Activated CD8-positive, alpha-beta memory T cell treated with anti-CD3 and anti-CD28 coated beads, Interleukin-2, amount 10 ng/mL, durations not matched to agents 7 days and 5 days (primary cell): ENCODE measurements at regions not wholly inside any gene's neighbourhood (a gene's known extent, or its start where the extent isn't known, plus 50 kb on each side); places are given as distances from the start of the nearest gene placed in this dataset.

ENCODE experiments used
- ATAC-seq: fragments of 150-1000 bp; cut with Tn5 transposase; one replicate; pipeline ENCODE4 v1.10.0; 2021; ENCODE audit warnings: moderate library complexity
- CTCF ChIA-PET: fragments of 350-600 bp; sonication (Branson Sonifier 250); formaldehyde crosslinking; loops from one replicate; lab custom pipeline; 2021; ENCODE audit warnings: antibody characterized with exemption; lab: Charles Lee
- DNase-seq: peaks from one replicate; pipeline ENCODE4 v3.0.0-alpha.2; 2020
- H3K27ac Mint-ChIP-seq: one replicate; pipeline ENCODE4 v1.8.0; 2021; ENCODE audit warnings: mild to moderate bottlenecking, mixed read lengths
- H3K27me3 Mint-ChIP-seq: one replicate; pipeline ENCODE4 v1.8.0; 2021; ENCODE audit warnings: mixed read lengths
- H3K36me3 Mint-ChIP-seq: one replicate; pipeline ENCODE4 v1.8.0; 2021; ENCODE audit warnings: mild to moderate bottlenecking, mixed read lengths
- H3K4me1 Mint-ChIP-seq: one replicate; pipeline ENCODE4 v1.8.0; 2021; ENCODE audit warnings: mixed read lengths
- H3K4me3 Mint-ChIP-seq: one replicate; pipeline ENCODE4 v1.8.0; 2021; ENCODE audit warnings: mild to moderate bottlenecking, moderate library complexity, mixed read lengths
- H3K9me3 Mint-ChIP-seq: one replicate; pipeline ENCODE4 v1.8.0; 2022; ENCODE audit warnings: low read depth, mixed read lengths

DNA sequence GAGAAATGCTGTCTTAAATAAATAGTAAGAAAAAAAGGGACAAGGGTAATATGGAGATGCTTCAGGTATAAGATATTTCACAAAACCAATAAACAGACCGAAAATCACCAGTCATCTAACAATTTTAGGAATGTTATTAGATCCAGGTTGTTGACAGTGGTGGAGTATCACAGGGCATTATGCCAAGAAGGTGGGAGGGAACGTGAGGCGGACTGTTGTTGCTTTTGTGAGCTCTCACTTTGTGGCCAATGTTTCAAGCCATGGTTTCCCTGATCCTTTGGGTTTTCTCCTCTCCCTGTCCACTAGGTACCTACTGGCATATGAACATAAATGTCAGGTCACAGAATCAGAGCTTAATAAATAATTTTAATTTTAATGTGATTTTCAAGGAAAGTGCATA lies 790.3 kb upstream of the SLITRK1 start:
- no peak overlapping the region for H3K27ac Mint-ChIP-seq
- no peak for DNase-seq
- ATAC-seq, result no peak
- H3K36me3 Mint-ChIP-seq, result no peaks in the 10 kb centered on the region
- H3K27me3 Mint-ChIP-seq, result no peaks in the 10 kb centered on the region
- H3K4me1 Mint-ChIP-seq, result no peaks in the 10 kb centered on the region
- H3K4me3 Mint-ChIP-seq, result no peak overlapping the region
- CTCF ChIA-PET, result no interaction called here
- H3K9me3 Mint-ChIP-seq, result no peaks in the 10 kb centered on the region

DNA sequence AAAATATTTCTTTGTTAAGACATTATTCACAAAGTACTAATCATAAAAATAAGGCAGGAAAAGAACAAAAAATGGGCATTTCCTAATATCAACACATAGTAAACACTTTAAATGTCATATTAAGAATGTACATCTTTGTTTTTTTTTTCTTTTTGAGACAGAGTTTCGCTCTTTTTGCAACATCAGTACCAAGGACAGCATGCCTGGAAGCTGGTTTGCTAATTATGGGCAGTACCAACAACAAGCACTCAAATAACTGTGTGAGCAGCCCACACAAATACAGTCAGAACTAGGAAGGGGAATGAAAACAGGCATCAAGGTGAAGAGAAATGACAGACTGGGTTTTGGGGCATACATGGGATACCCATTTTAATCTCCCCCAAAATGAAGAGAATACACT lies 788.0 kb upstream of the SLITRK1 start:
- H3K27me3 Mint-ChIP-seq, result no peaks in the 10 kb centered on the region
- H3K4me1 Mint-ChIP-seq, result no peaks in the 10 kb centered on the region
- H3K36me3 Mint-ChIP-seq, result no peaks in the 10 kb centered on the region
- no peak overlapping the region for H3K27ac Mint-ChIP-seq
- H3K4me3 Mint-ChIP-seq, result no peak overlapping the region
- CTCF ChIA-PET, result no interaction called here
- ATAC-seq, result no peak
- no peaks in the 10 kb centered on the region for H3K9me3 Mint-ChIP-seq
- no peak for DNase-seq

DNA sequence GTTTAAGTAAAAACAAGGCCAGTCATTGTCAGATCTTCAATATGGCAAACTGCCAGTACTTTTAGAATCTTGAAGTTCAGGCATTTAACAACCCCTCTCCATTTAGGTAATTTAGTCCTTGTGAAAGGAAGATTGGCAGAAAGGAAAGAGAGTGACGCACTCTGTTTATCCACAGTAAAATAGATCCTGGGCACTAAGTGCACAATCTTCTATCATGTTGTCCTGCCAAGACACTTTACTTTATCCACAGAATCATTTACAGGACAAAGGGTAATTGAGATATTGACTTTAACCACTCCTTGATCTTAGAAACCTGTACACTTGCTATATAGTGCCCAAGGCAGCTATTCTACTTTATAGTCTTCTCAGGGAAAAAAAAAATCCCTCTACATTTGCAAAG lies 786.4 kb upstream of the SLITRK1 start:
- no peak for DNase-seq
- no peaks in the 10 kb centered on the region for H3K9me3 Mint-ChIP-seq
- no peak for ATAC-seq
- H3K27me3 Mint-ChIP-seq, result no peaks in the 10 kb centered on the region
- CTCF ChIA-PET, result no interaction called here
- no peaks in the 10 kb centered on the region for H3K4me1 Mint-ChIP-seq
- H3K36me3 Mint-ChIP-seq, result no peaks in the 10 kb centered on the region
- H3K4me3 Mint-ChIP-seq, result no peak overlapping the region
- no peak overlapping the region for H3K27ac Mint-ChIP-seq

DNA sequence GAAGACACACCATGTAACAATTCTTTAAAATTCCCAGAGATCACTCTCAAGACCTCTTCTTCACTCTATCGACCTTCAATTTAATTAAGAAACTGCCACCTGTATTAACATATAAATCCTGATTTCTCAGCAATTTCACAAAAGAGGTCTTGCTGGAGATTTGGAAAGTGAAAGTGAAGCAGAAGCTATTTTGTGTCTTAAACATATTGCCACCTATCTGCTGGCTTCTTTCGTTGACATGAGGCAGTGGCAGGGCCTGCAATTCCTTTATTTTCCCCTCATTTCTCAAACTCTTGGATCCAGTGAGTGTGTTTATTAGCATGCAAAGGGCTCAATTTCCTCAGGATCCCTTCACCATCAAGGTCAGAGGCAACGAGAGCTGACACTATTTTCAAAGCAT lies 780.2 kb upstream of the SLITRK1 start:
- CTCF ChIA-PET, result no interaction called here
- H3K27ac Mint-ChIP-seq, result no peak overlapping the region
- no peak overlapping the region for H3K4me3 Mint-ChIP-seq
- H3K4me1 Mint-ChIP-seq, result no peaks in the 10 kb centered on the region
- no peaks in the 10 kb centered on the region for H3K9me3 Mint-ChIP-seq
- no peak for DNase-seq
- no peaks in the 10 kb centered on the region for H3K27me3 Mint-ChIP-seq
- no peaks in the 10 kb centered on the region for H3K36me3 Mint-ChIP-seq
- no peak for ATAC-seq

DNA sequence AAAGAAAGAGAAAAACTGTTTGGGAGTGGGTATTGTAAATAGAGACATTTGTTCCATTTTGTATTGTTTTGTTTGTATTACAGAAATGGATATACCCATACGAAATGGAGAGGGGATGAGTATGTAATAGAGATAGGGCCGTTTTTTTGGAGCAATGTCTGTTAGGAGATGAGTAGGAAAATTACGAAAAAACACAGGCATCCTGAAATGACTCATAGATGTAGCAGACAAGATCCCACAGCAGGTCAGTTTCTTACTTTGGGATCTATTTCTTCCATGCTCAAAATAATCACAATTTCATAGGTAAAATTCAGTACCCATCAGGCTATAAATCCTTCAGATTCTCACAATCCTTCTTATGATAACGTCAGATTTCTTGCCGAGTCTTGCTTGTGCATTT lies 779.4 kb upstream of the SLITRK1 start:
- no peak overlapping the region for H3K4me3 Mint-ChIP-seq
- H3K27ac Mint-ChIP-seq, result no peak overlapping the region
- no peaks in the 10 kb centered on the region for H3K27me3 Mint-ChIP-seq
- no peak for ATAC-seq
- no peaks in the 10 kb centered on the region for H3K36me3 Mint-ChIP-seq
- CTCF ChIA-PET, result no interaction called here
- no peaks in the 10 kb centered on the region for H3K9me3 Mint-ChIP-seq
- DNase-seq, result no peak
- no peaks in the 10 kb centered on the region for H3K4me1 Mint-ChIP-seq

DNA sequence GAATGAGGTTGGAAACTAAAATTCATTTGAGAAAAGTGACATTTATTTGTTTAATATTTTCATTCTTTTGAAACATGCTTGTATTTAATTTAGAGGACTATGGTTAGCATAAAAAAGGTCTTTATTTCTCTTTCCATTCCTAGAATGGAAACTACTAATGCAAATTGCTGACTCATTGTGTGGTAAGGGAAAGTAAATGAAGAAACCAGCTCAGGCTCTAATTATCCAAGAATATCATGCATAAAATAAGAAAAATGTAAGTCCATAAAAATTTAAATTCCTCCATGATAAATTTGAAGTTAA lies 777.0 kb upstream of the SLITRK1 start:
- no peak overlapping the region for H3K4me3 Mint-ChIP-seq
- H3K9me3 Mint-ChIP-seq, result no peaks in the 10 kb centered on the region
- CTCF ChIA-PET, result no interaction called here
- no peaks in the 10 kb centered on the region for H3K27me3 Mint-ChIP-seq
- DNase-seq (no peak), ATAC-seq (no peak)
- H3K27ac Mint-ChIP-seq, result no peak overlapping the region
- no peaks in the 10 kb centered on the region for H3K36me3 Mint-ChIP-seq
- no peaks in the 10 kb centered on the region for H3K4me1 Mint-ChIP-seq

DNA sequence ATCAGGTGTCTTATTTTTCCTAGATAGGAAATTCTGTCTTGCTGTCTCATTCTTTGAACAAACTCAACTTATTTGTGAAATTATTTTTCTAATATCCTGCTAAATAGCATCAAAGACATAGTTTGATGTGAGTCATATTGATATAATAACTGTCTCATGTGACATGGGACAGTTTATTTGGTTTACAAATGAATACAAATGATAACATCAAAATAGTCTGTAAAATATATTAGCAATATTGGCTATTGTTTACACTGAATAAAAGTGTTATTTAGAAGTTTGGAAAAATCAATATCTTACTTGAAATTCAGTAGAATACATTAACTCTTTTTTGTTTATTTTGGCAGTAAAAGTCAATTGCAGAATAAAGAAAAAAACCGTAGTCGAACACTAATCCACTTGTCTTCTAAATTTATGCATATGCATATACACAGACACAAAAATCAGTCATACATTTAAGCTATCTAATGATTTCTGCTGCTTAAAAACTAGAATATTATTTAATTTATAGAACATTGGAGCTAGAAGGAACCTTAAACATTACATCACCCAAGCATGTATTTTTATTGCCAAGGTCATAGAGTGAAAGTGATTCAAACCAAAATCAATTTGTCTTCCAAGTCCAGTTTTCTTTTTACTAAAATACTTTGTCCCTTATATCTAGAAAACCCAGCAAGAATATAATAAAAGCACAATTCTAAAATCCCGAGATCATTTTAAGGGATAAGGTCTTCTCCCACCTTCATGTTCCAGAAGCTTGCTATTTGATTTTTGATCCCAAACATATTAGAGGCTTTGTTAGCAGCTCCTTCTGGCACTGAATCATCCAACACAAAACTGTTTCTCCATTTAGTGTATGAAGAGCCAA lies 776.5 kb upstream of the SLITRK1 start:
- CTCF ChIA-PET, result no interaction called here
- H3K4me3 Mint-ChIP-seq, result no peak overlapping the region
- ATAC-seq (no peak), DNase-seq (no peak)
- no peaks in the 10 kb centered on the region for H3K27me3 Mint-ChIP-seq
- H3K4me1 Mint-ChIP-seq, result no peaks in the 10 kb centered on the region
- no peak overlapping the region for H3K27ac Mint-ChIP-seq
- H3K9me3 Mint-ChIP-seq, result no peaks in the 10 kb centered on the region
- no peaks in the 10 kb centered on the region for H3K36me3 Mint-ChIP-seq

DNA sequence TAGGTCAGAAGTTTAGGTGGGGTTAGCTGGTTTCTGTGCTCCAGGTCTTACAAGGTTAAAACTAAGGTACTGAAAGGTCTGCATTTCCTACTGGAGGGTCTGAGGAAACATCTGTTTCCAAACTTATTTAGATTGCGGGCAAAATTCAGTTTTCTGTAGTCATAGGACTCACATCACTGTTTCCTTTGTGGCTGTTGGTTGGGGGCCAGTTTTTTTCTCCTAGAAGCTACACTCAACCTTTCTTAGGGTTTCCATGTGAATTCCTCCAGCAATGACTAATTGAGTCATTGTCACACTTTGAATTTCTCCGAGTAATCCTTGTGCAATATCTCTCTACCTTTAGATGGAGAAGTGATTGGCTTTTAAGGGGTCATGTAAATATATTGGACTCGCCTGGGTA lies 773.4 kb upstream of the SLITRK1 start:
- Mint-ChIP-seq H3K27me3 (no peaks in the 10 kb centered on the region), H3K4me1 (no peaks in the 10 kb centered on the region), H3K27ac (no peak overlapping the region), H3K36me3 (no peaks in the 10 kb centered on the region), H3K9me3 (no peaks in the 10 kb centered on the region), H3K4me3 (no peak overlapping the region)
- DNase-seq (no peak), ATAC-seq (no peak)
- CTCF ChIA-PET, result no interaction called here

DNA sequence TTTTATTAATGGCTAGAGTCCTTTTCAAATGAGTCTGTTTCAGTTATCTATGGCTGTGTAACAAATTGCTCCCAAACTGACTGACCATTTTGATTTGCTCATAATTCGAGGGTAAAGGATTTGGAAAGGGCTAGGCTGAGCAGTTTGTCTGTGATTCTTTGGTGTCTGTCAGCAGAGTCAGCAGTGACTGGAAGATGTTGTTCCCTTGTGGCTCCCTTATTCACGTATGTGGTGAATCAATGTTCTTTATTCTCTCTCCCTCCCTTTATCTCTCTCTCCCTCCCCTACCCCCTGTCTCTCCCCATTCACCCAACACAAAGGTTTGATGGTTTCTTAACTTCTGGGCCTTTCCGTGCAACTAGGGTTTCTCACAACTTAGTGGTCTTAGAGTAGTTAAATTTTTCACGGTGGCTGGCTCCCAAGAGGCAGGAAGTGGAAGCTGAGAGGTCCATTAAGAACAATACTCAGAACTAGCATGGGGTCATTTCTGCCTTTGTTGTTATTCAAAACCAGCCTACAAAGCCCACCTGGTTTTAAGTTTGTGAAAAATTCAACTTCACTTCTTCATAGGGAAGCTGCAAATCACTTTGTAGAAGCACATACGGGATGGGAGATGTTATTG lies 772.5 kb upstream of the SLITRK1 start:
- Mint-ChIP-seq H3K27me3 (no peaks in the 10 kb centered on the region), H3K4me1 (no peaks in the 10 kb centered on the region), H3K36me3 (no peaks in the 10 kb centered on the region), H3K27ac (no peak overlapping the region), H3K9me3 (no peaks in the 10 kb centered on the region), H3K4me3 (no peak overlapping the region)
- CTCF ChIA-PET, result no interaction called here
- DNase-seq (no peak), ATAC-seq (no peak)

DNA sequence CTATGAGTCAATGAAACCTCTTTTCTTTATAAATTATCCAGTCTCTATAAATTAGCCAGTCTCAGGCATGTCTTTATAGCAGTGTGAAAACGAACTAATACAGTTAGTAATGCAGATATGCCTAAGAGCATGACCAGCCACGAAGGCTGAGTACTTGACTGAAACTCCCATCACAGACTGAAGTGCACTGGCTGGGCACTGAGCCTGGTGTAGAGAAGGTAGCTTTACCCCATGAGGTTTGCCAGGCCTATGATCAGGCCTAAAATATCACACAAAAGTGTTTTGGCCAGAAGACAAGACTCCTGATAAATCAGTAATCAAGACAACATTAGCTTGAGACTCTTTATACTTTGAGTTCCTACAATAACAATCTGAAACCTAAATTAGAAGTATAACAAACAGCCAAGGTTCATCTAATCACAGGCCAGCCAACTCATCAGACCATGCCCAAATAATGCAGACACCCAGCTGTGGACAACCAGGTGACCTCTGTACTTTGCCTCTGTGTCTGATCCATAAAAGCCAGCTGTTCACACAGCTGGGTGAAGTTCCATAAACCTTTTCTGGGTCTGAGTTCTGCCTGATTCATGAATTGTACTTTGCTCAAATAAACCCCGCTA lies 771.8 kb upstream of the SLITRK1 start:
- no peak for DNase-seq
- H3K27me3 Mint-ChIP-seq, result no peaks in the 10 kb centered on the region
- H3K27ac Mint-ChIP-seq, result no peak overlapping the region
- H3K9me3 Mint-ChIP-seq, result no peaks in the 10 kb centered on the region
- no peak overlapping the region for H3K4me3 Mint-ChIP-seq
- no peak for ATAC-seq
- H3K36me3 Mint-ChIP-seq, result no peaks in the 10 kb centered on the region
- CTCF ChIA-PET, result no interaction called here
- no peaks in the 10 kb centered on the region for H3K4me1 Mint-ChIP-seq

DNA sequence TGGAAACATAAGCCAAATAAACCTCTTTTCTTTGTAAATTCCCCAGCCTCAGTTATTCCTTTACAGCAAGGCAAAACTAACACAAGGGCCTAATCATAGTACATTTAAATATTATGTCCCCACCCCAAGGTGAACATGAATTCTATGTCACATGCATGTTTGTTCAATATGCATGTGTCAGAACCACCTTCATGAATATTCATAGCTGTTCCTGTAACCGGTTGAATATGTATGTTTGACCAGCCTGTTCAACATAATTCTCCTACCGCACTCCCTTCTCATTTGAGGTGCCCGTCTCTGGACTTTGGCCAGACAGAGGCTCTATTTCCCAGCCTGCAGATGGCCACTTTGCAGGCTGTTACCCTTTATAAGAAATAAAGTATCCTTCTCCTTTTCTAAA lies 769.4 kb upstream of the SLITRK1 start:
- no peak overlapping the region for H3K4me3 Mint-ChIP-seq
- no peaks in the 10 kb centered on the region for H3K9me3 Mint-ChIP-seq
- no peaks in the 10 kb centered on the region for H3K36me3 Mint-ChIP-seq
- DNase-seq, result no peak
- no peak overlapping the region for H3K27ac Mint-ChIP-seq
- H3K27me3 Mint-ChIP-seq, result no peaks in the 10 kb centered on the region
- H3K4me1 Mint-ChIP-seq, result no peaks in the 10 kb centered on the region
- no peak for ATAC-seq
- CTCF ChIA-PET, result no interaction called here

DNA sequence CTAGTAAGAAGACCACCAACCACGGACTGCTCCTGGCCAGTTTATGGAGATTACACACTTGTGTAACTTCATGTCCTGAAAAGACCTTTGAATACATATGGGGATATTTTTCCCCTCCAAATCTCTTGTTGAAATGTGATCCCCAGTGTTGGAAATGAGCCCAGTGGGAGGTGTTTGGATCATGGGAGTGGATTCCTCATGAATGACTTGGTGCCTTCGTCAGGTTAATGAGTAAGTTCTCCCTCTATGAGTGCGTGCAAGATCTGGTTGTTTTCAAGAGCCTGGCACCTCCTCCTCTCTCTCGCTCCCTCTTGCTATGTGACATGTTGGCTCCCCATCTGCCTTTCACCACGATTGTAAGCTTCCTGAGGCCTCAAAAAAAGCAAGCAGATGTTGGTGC lies 769.0 kb upstream of the SLITRK1 start:
- H3K9me3 Mint-ChIP-seq, result no peaks in the 10 kb centered on the region
- H3K27ac Mint-ChIP-seq, result no peak overlapping the region
- H3K4me3 Mint-ChIP-seq, result no peak overlapping the region
- H3K36me3 Mint-ChIP-seq, result no peaks in the 10 kb centered on the region
- CTCF ChIA-PET, result no interaction called here
- DNase-seq (no peak), ATAC-seq (no peak)
- no peaks in the 10 kb centered on the region for H3K27me3 Mint-ChIP-seq
- H3K4me1 Mint-ChIP-seq, result no peaks in the 10 kb centered on the region

DNA sequence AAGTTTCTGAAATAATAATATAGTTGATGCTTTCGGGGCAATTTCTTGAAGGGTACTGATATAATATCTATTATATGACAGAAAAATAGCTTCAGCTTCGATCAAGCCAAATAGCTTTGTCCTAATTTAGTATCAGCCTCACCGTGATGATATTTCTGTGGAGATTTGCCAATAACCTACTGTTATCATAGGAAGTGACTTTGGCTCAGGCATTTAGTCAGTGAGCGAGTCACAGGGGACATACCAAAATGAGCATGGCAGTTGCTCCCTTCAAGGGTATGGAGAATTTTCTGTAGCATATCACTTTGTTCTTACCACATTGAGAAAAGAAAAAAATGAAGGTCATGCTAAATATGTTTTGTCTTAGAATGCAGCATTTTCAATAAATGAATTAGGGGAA lies 767.6 kb upstream of the SLITRK1 start:
- Mint-ChIP-seq H3K4me1 (no peaks in the 10 kb centered on the region), H3K4me3 (no peak overlapping the region), H3K9me3 (no peaks in the 10 kb centered on the region), H3K27ac (no peak overlapping the region), H3K27me3 (no peaks in the 10 kb centered on the region), H3K36me3 (no peaks in the 10 kb centered on the region)
- CTCF ChIA-PET, result no interaction called here
- ATAC-seq, result no peak
- DNase-seq, result no peak

DNA sequence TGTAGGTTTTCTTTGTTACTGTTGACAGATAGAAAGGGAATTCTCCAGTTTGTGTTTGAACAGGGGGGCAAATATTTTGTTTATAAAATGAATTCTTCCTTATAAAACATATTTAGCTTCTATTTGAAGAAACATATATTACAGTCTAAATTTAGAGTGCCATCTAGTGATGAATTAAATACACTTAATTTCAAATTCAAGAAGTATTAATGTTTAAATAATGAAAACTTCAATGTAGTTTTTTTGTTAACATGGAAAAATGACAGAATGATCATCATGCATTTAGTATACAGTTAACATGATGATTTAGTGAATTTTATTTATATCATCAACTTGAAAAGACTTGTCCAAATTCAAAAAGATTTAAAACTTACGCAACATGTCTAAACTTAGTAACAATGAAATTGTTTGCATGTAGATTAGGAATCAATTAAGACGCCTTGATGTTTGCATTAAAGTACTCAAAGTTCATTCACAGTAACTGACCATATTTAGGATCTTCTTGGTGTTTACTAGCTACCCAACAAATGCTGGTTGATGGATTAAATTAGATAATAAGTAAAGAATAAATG lies 765.9 kb upstream of the SLITRK1 start:
- H3K9me3 Mint-ChIP-seq, result no peaks in the 10 kb centered on the region
- no peaks in the 10 kb centered on the region for H3K36me3 Mint-ChIP-seq
- no peaks in the 10 kb centered on the region for H3K4me1 Mint-ChIP-seq
- H3K4me3 Mint-ChIP-seq, result no peak overlapping the region
- DNase-seq (no peak), ATAC-seq (no peak)
- H3K27ac Mint-ChIP-seq, result no peak overlapping the region
- CTCF ChIA-PET, result no interaction called here
- no peaks in the 10 kb centered on the region for H3K27me3 Mint-ChIP-seq
